ENCODE measurements at regions not wholly inside any gene's neighbourhood (a gene's known extent, or its start where the extent isn't known, plus 50 kb on each side); places are given as distances from the start of the nearest gene placed in this dataset.
"Not testable (repeated sequence)": the region's sequence is repeated elsewhere in the genome, so short reads cannot be mapped to it uniquely, and the experiment has no call there.

DNA sequence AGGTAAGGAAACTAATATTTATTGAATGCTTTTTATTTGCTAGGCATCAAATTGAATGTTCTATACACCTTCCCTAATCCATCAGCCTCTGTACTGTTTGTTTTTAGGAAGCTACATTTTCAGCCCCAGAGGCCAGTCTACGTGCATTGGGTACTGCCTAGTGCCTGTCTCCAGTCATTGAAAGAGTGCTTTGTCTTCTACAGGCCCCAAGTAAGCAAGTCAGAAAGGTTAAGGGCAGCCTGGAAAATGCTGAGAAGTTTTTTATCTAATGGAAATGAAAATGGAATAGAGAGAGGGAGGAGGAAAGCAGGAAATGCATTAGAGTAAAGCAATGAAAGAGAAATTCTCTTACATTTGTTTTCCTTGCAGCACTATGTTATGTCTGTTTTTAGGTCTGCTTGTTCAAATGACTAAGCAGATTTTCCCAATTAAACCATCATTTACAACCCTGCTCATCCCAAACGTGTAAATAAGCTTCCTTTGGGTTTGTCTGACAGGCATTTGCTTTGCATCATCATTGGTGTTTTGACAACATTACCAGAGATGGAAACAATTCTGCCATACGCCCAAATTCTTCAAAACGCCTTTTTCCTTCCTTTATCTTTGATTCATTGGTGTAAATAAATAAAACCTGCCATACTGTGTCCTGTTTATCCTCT, 116.0 kb upstream of the GOT2 start:
- TF ChIP-seq, protein P1, sequence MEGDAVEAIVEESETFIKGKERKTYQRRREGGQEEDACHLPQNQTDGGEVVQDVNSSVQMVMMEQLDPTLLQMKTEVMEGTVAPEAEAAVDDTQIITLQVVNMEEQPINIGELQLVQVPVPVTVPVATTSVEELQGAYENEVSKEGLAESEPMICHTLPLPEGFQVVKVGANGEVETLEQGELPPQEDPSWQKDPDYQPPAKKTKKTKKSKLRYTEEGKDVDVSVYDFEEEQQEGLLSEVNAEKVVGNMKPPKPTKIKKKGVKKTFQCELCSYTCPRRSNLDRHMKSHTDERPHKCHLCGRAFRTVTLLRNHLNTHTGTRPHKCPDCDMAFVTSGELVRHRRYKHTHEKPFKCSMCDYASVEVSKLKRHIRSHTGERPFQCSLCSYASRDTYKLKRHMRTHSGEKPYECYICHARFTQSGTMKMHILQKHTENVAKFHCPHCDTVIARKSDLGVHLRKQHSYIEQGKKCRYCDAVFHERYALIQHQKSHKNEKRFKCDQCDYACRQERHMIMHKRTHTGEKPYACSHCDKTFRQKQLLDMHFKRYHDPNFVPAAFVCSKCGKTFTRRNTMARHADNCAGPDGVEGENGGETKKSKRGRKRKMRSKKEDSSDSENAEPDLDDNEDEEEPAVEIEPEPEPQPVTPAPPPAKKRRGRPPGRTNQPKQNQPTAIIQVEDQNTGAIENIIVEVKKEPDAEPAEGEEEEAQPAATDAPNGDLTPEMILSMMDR (IDR thresholded peaks at IDR 0.05; ENCODE audit: borderline replicate concordance, insufficient read depth, low read depth, low read length) = no peak
- no peak overlapping the region for H3K4me3 ChIP-seq (ENCODE audit: low read depth, low read length)

DNA sequence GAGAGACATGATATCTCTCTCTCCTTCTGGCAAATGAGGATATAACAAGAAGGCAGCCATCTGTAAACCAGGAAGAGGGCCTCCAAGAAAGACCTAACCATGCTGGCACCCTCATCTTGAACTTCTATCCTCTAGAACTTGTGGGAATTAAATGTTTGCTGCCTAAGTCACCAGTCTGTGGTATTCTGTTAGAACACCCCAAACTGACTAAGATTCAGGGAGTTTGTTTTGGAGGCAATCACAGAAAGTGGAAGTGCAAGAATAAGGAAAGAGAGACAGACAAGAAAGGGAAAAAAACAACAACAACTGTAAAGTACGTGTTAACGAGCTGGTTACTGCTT, 114.5 kb upstream of the GOT2 start:
- no peak overlapping the region for H3K4me3 ChIP-seq (ENCODE audit: low read depth, low read length)
- TF ChIP-seq, protein P1 (IDR thresholded peaks at IDR 0.05; ENCODE audit: borderline replicate concordance, insufficient read depth, low read depth, low read length) = no peak

DNA sequence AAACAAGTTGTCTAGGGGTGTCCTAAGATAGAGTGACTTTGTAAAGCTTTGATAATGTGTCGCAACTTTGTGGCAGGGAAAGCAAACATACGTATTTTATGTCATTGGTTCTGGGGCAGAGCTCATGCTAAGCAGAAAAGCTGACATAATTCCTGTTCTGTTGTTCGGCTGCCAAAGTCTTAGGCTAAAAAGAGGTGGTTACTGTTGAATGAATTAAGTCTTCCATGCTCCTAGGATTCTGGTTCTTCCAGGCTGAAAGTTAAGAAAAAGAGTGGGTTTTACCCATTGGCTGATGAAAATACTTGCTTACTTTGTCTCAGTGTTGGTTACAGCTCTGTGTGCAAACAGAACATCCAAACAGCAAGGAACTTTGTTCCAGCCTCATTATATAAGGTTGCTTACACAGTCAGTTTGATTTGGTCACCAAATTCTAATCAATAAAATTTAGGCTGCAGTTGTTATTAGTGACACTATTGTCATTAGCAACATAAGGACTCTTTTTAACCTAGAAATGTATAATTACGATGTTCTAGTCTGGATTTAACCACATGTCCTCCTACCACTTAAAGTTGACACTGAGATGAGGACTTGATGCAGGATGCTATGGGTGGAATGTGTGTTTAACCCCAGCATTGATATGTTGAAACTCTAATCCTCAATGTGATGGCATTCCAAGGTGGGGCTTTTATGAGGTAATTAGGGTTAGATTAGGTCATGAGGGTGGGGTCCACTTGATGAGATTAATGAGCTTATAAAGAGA, 114.0 kb upstream of the GOT2 start:
- H3K4me3 ChIP-seq (ENCODE audit: low read depth, low read length) = no peak overlapping the region
- TF ChIP-seq, protein P1 (IDR thresholded peaks at IDR 0.05; ENCODE audit: borderline replicate concordance, insufficient read depth, low read depth, low read length) = no peak

DNA sequence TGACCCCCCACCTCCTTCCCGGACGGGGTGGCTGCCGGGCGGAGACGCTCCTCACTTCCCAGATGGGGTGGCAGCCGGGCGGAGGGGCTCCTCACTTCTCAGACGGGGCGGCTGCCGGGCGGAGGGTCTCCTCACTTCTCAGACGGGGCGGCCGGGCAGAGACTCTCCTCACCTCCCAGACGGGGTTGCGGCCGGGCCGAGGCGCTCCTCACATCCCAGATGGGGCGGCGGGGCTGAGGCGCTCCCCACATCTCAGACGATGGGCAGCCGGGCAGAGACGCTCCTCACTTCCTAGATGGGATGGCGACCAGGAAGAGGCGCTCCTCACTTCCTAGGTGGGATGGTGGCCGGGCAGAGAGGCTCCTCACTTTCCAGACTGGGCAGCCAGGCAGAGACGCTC, 112.1 kb upstream of the GOT2 start:
- not testable (repeated sequence) for H3K4me3 ChIP-seq (ENCODE audit: low read depth, low read length)

DNA sequence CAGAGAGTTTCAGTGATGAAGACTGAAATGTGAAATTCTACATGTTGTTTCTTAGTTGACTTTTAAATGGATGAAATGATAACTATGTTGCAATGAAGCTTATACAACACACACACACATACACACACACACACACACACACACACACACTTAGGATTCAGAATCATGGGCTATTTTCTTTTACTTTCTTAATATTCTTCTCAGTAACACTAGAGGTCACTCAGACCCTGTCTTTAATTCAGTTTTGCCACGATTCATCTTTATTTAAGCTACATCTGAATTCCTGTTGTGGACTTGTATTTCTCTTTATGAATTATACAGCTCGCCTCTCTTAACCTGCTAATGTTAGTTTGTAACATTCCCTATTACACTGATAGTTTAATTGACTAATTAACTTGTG, 109.6 kb upstream of the GOT2 start:
- no peak overlapping the region for H3K4me3 ChIP-seq (ENCODE audit: low read depth, low read length)

DNA sequence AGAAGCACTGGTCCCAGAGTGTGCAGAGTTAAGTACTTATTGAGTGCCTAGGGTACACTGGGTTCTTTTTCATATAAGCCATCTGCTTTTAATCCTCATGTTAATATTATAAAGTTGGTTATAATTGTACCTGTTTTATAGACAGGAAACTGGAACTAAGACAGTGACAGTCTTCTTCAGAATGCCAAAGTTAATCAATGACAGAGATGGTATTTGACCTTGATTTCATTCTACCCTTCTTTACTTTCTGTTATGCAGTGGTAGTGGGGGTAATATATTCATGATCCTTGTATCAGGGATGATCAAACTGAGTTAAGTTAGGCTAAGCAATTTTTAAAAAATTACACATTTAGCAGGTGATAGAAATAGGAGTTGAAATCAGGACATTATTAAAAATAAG, 108.6 kb upstream of the GOT2 start:
- H3K4me3 ChIP-seq (ENCODE audit: low read depth, low read length) = no peak overlapping the region
- TF ChIP-seq, protein P1 (IDR thresholded peaks at IDR 0.05; ENCODE audit: borderline replicate concordance, insufficient read depth, low read depth, low read length) = no peak

More for the DNA sequence above, 109.6 kb upstream of the GOT2 start:
- TF ChIP-seq, protein P1 (IDR thresholded peaks at IDR 0.05; ENCODE audit: borderline replicate concordance, insufficient read depth, low read depth, low read length) = 0 out of 2 replicates have a peak, but pooled peaks have one; percentile 1

DNA sequence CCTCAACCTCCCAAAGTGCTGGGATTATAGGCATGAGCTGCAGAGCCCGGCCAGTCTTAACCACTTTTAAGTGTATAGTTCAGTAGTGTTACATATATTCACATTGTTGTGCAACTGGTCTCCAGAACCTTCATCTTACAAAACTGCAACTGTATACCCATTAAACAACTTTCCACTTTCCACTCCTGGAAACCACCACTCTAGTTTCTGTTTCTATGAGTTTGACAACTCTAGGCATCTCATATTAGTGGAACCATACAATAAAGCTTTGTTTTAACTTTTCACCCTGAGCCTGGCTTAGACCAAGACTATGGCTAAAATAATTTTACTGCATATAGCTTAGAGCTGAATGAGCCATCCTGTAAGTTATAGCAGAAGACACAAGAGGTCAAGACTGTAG, 108.0 kb upstream of the GOT2 start:
- TF ChIP-seq, protein P1 (IDR thresholded peaks at IDR 0.05; ENCODE audit: borderline replicate concordance, insufficient read depth, low read depth, low read length) = no peak
- H3K4me3 ChIP-seq (ENCODE audit: low read depth, low read length) = no peak overlapping the region
